GM12878 (cell line): ENCODE measurements at regions not wholly inside any gene's neighbourhood (a gene's known extent, or its start where the extent isn't known, plus 50 kb on each side); places are given as distances from the start of the nearest gene placed in this dataset.

Source experiments
- CBX5 ChIP-seq: sonication (generic); IDR thresholded peaks from 2 replicates; pipeline ENCODE4 v1.6.1; 2016; ENCODE audit warnings: low read depth, moderate library complexity, mild to moderate bottlenecking, inconsistent platforms
- CEBPB ChIP-seq, 2 experiments: fragments of 150-350 bp in 1 of 2; IDR thresholded peaks; 2 replicates each; pipeline ENCODE4 v1.6.1; 2012 to 2014; ENCODE audit warnings: low read depth in 2 of 2, low read length in 2 of 2, borderline replicate concordance in 1 of 2, inconsistent platforms in 1 of 2
- FOXK2 ChIP-seq: fragments of 450-650 bp; IDR thresholded peaks from 2 replicates; pipeline ENCODE4 v1.6.1; 2017; ENCODE audit warnings: mild to moderate bottlenecking, moderate library complexity
- GABPA ChIP-seq: IDR thresholded peaks from 2 replicates; pipeline ENCODE4 v1.6.1; 2014; ENCODE audit warnings: antibody characterized with exemption, low read depth, mild to moderate bottlenecking, inconsistent platforms
- IKZF1 ChIP-seq: fragments of 450-650 bp; conservative IDR thresholded peaks from 2 replicates; pipeline ENCODE4 v1.6.1; 2017; ENCODE audit warnings: antibody characterized with exemption, mild to moderate bottlenecking
- MEF2A ChIP-seq: IDR thresholded peaks from 2 replicates; pipeline ENCODE4 v1.6.1; 2011; ENCODE audit warnings: low read depth, mild to moderate bottlenecking, low read length, moderate library complexity; ENCODE audit not compliant: insufficient read depth
- POLR2A ChIP-seq: IDR thresholded peaks from 2 replicates; pipeline ENCODE4 v1.6.1; 2011; ENCODE audit warnings: low read depth, mild to moderate bottlenecking, low read length
- POLR2AphosphoS5 ChIP-seq: IDR thresholded peaks from 2 replicates; pipeline ENCODE4 v1.6.1; 2011; ENCODE audit warnings: mild to moderate bottlenecking, low read length, inconsistent platforms
- ZNF274 ChIP-seq: IDR thresholded peaks from one replicate; pipeline ENCODE4 v1.8.0; 2011; ENCODE audit not compliant: insufficient read length, insufficient read depth
- TF ChIP-seq, protein P1 (sequence below): fragments of 450-650 bp; IDR thresholded peaks from 2 replicates; pipeline ENCODE4 v1.6.1; 2016; ENCODE audit warnings: mild to moderate bottlenecking
- TF ChIP-seq, protein P2 (sequence below): IDR thresholded peaks from 2 replicates; pipeline ENCODE4 v1.6.1; 2012; ENCODE audit warnings: low read length, inconsistent platforms
- TF ChIP-seq, protein P3 (sequence below): IDR thresholded peaks from 2 replicates; pipeline ENCODE4 v1.6.1; 2011; ENCODE audit warnings: low read depth, mild to moderate bottlenecking, low read length, moderate library complexity, borderline replicate concordance; ENCODE audit errors: extremely low read depth
- TF ChIP-seq, protein P4 (sequence below): fragments of 450-650 bp; conservative IDR thresholded peaks from 2 replicates; pipeline ENCODE4 v1.6.1; 2017; ENCODE audit warnings: mild to moderate bottlenecking, moderate library complexity
- TF ChIP-seq, protein P5 (sequence below), 3 experiments: IDR thresholded peaks in 2 of 3; conservative IDR thresholded peaks in 1 of 3; 2 replicates each; pipeline ENCODE4 v1.5.1; 2011; ENCODE audit warnings: low read depth in 3 of 3, low read length in 3 of 3, mild to moderate bottlenecking in 3 of 3, control low read depth in 2 of 3, moderate library complexity in 2 of 3, inconsistent platforms in 1 of 3, mixed read lengths in 1 of 3; ENCODE audit not compliant: control insufficient read depth in 2 of 3, insufficient read depth in 1 of 3; ENCODE audit errors: extremely low read depth in 1 of 3

DNA sequence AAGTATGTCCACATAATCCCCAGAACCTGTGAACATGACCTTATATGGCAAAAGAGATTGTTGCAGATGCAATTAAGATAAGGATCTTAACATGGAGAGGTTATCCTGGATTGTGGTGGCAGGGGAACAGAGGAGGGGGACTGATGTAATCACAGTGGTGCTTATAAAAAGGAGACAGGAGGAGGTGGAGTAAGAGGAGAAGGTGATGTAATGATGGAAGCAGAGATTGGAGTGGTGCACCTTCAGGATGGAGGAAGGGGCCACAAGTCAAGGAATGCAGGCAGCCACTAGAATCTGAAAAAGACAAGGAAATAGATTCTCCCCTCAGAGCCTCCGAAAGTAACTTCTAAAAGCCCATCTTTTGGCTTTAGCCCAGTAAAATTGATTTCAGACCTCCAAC, 388.4 kb downstream of the BCOR start:
- TF ChIP-seq, protein P1, sequence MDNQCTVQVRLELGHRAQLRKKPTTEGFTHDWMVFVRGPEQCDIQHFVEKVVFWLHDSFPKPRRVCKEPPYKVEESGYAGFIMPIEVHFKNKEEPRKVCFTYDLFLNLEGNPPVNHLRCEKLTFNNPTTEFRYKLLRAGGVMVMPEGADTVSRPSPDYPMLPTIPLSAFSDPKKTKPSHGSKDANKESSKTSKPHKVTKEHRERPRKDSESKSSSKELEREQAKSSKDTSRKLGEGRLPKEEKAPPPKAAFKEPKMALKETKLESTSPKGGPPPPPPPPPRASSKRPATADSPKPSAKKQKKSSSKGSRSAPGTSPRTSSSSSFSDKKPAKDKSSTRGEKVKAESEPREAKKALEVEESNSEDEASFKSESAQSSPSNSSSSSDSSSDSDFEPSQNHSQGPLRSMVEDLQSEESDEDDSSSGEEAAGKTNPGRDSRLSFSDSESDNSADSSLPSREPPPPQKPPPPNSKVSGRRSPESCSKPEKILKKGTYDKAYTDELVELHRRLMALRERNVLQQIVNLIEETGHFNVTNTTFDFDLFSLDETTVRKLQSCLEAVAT, result no peak
- TF ChIP-seq, protein P2, sequence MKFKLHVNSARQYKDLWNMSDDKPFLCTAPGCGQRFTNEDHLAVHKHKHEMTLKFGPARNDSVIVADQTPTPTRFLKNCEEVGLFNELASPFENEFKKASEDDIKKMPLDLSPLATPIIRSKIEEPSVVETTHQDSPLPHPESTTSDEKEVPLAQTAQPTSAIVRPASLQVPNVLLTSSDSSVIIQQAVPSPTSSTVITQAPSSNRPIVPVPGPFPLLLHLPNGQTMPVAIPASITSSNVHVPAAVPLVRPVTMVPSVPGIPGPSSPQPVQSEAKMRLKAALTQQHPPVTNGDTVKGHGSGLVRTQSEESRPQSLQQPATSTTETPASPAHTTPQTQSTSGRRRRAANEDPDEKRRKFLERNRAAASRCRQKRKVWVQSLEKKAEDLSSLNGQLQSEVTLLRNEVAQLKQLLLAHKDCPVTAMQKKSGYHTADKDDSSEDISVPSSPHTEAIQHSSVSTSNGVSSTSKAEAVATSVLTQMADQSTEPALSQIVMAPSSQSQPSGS, result no peak
- TF ChIP-seq IKZF1, result no peak
- TF ChIP-seq, protein P3, sequence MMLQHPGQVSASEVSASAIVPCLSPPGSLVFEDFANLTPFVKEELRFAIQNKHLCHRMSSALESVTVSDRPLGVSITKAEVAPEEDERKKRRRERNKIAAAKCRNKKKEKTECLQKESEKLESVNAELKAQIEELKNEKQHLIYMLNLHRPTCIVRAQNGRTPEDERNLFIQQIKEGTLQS, result no peak
- TF ChIP-seq, protein P4, sequence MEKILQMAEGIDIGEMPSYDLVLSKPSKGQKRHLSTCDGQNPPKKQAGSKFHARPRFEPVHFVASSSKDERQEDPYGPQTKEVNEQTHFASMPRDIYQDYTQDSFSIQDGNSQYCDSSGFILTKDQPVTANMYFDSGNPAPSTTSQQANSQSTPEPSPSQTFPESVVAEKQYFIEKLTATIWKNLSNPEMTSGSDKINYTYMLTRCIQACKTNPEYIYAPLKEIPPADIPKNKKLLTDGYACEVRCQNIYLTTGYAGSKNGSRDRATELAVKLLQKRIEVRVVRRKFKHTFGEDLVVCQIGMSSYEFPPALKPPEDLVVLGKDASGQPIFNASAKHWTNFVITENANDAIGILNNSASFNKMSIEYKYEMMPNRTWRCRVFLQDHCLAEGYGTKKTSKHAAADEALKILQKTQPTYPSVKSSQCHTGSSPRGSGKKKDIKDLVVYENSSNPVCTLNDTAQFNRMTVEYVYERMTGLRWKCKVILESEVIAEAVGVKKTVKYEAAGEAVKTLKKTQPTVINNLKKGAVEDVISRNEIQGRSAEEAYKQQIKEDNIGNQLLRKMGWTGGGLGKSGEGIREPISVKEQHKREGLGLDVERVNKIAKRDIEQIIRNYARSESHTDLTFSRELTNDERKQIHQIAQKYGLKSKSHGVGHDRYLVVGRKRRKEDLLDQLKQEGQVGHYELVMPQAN, result no peak
- TF ChIP-seq FOXK2, result no peak
- TF ChIP-seq, protein P5, sequence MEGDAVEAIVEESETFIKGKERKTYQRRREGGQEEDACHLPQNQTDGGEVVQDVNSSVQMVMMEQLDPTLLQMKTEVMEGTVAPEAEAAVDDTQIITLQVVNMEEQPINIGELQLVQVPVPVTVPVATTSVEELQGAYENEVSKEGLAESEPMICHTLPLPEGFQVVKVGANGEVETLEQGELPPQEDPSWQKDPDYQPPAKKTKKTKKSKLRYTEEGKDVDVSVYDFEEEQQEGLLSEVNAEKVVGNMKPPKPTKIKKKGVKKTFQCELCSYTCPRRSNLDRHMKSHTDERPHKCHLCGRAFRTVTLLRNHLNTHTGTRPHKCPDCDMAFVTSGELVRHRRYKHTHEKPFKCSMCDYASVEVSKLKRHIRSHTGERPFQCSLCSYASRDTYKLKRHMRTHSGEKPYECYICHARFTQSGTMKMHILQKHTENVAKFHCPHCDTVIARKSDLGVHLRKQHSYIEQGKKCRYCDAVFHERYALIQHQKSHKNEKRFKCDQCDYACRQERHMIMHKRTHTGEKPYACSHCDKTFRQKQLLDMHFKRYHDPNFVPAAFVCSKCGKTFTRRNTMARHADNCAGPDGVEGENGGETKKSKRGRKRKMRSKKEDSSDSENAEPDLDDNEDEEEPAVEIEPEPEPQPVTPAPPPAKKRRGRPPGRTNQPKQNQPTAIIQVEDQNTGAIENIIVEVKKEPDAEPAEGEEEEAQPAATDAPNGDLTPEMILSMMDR (IDR thresholded peaks at IDR 0.05 in 2 of 3, conservative IDR thresholded peaks at IDR 0.05 in 1 of 3; ENCODE audit: control insufficient read depth in 2 of 3, extremely low read depth in 1 of 3, insufficient read depth in 1 of 3, low read depth in 3 of 3, low read length in 3 of 3), result no peak
- TF ChIP-seq POLR2AphosphoS5, result no peak
- TF ChIP-seq POLR2A, result no peak
- TF ChIP-seq ZNF274, result no peak
- TF ChIP-seq GABPA, result no peak
- TF ChIP-seq CBX5, result no peak
- TF ChIP-seq MEF2A, result no peak
- TF ChIP-seq CEBPB (IDR thresholded peaks at IDR 0.05; ENCODE audit: borderline replicate concordance in 1 of 2, low read depth in 2 of 2, low read length in 2 of 2), result no peak
